ENCODE measurements at regions not wholly inside any gene's neighbourhood (a gene's known extent, or its start where the extent isn't known, plus 50 kb on each side); places are given as distances from the start of the nearest gene placed in this dataset.
"Not testable (repeated sequence)": the region's sequence is repeated elsewhere in the genome, so short reads cannot be mapped to it uniquely, and the experiment has no call there.

- DNase-seq: no peak
These were observed 252.9 kb upstream of the DCC start for GRCh38 chr18:52087140-52087539.

GRCh38 chr18:52090005-52090404, 250.0 kb upstream of the DCC start:
- DNase-seq: no peak

- no peak for DNase-seq
These were observed 246.8 kb upstream of the DCC start for GRCh38 chr18:52093171-52093570.

- DNase-seq: no peak
These were observed 221.3 kb upstream of the DCC start for GRCh38 chr18:52118684-52119083.

GRCh38 chr18:52130624-52131301, 209.2 kb upstream of the DCC start:
- no peak for DNase-seq

GRCh38 chr18:52131845-52132244, 208.2 kb upstream of the DCC start:
- no peak for DNase-seq

GRCh38 chr18:52136532-52136931, 203.5 kb upstream of the DCC start:
- no peak for DNase-seq

- no peak for DNase-seq
These were observed 199.0 kb upstream of the DCC start for GRCh38 chr18:52140986-52141385.

GRCh38 chr18:52150050-52150449, 189.9 kb upstream of the DCC start:
- no peak for DNase-seq

- no peak for DNase-seq
These were observed 188.0 kb upstream of the DCC start for GRCh38 chr18:52152036-52152435.

GRCh38 chr18:52156166-52156565, 183.8 kb upstream of the DCC start:
- DNase-seq: no peak

GRCh38 chr18:52160636-52161035, 179.4 kb upstream of the DCC start:
- DNase-seq: no peak

GRCh38 chr18:52163478-52163877, 176.5 kb upstream of the DCC start:
- DNase-seq: no peak

- DNase-seq: not testable (repeated sequence)
These were observed 171.9 kb upstream of the DCC start for GRCh38 chr18:52168131-52168530.

- DNase-seq: no peak
These were observed 165.8 kb upstream of the DCC start for GRCh38 chr18:52174220-52174619.

- DNase-seq: no peak
These were observed 164.6 kb upstream of the DCC start for GRCh38 chr18:52175406-52175805.

GRCh38 chr18:52183107-52183506, 156.9 kb upstream of the DCC start:
- DNase-seq: no peak

- DNase-seq: no peak
These were observed 149.8 kb upstream of the DCC start for GRCh38 chr18:52190195-52190594.

GRCh38 chr18:52190631-52191030, 149.4 kb upstream of the DCC start:
- no peak for DNase-seq

- DNase-seq: no peak
These were observed 139.6 kb upstream of the DCC start for GRCh38 chr18:52200406-52200805.

- DNase-seq: no peak
These were observed 138.9 kb upstream of the DCC start for GRCh38 chr18:52200921-52201663.

GRCh38 chr18:52208646-52209045, 131.4 kb upstream of the DCC start:
- DNase-seq: no peak

- DNase-seq: no peak
These were observed 123.9 kb upstream of the DCC start for GRCh38 chr18:52216109-52216508.

GRCh38 chr18:52216666-52217065, 123.3 kb upstream of the DCC start:
- no peak for DNase-seq

GRCh38 chr18:52219102-52219501, 120.9 kb upstream of the DCC start:
- DNase-seq: no peak

Data from AML-193 (cell line).